Peyer's patch (tissue), 4 donors: ENCODE measurements at regions not wholly inside any gene's neighbourhood (a gene's known extent, or its start where the extent isn't known, plus 50 kb on each side); places are given as distances from the start of the nearest gene placed in this dataset.

ENCODE experiments used
- CTCF ChIP-seq, 6 experiments: fragments of 450-650 bp in 4 of 6; fragments of 200-600 bp in 2 of 6; sonication (generic) in 1 of 6; IDR thresholded peaks; one replicate each; pipeline ENCODE4 v1.5.1; 2017 to 2019; ENCODE audit warnings: antibody characterized with exemption in 6 of 6, mild to moderate bottlenecking in 3 of 6, moderate library complexity in 1 of 6
- POLR2A ChIP-seq, 2 donors: fragments of 450-650 bp; IDR thresholded peaks; one replicate each; pipeline ENCODE4 v1.5.1; 2017; ENCODE audit warnings: antibody characterized with exemption in 2 of 2, mild to moderate bottlenecking in 2 of 2, moderate library complexity in 2 of 2

GRCh38 chr7:94109556-94109955 is 105.4 kb upstream of the BET1 start:
- no peak for TF ChIP-seq CTCF (IDR thresholded peaks at IDR 0.05)
- no peak for TF ChIP-seq POLR2A (IDR thresholded peaks at IDR 0.05)
